ENCODE measurements at regions not wholly inside any gene's neighbourhood (a gene's known extent, or its start where the extent isn't known, plus 50 kb on each side); places are given as distances from the start of the nearest gene placed in this dataset.

- no peak for TF ChIP-seq POLR2A (IDR thresholded peaks at IDR 0.05; ENCODE audit: low read length)
- TF ChIP-seq GATA1 (IDR thresholded peaks at IDR 0.05; ENCODE audit: low read depth, low read length): no peak
Measured at GRCh38 chr9:11340654-11341053, 727.9 kb upstream of the PTPRD start.
